ENCODE measurements at regions not wholly inside any gene's neighbourhood (a gene's known extent, or its start where the extent isn't known, plus 50 kb on each side); places are given as distances from the start of the nearest gene placed in this dataset.
A peak's percentile ranks its signal among the peaks of the same experiment; 100 is the strongest.
"Not testable (repeated sequence)": the region's sequence is repeated elsewhere in the genome, so short reads cannot be mapped to it uniquely, and the experiment has no call there.

DNA sequence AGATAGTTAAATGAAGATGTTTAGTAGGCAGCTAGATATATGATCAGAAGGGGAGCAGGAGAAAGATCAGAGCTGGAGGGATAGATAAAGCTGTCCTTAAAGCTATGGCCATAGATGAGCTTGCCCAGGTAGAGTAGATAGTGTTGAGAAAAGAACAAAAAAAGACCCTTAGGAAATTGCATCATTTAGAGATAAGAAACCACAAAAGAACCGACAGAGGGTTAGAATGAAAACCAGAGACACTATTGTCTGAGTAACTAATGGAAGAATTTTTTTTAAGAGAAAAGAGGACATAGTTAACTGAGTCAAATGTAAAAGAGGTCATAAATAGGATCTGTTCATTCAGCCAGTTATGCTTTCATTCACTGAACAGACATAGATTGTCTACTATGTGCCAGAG lies 101.8 kb downstream of the TNFAIP3 start:
- no peak for DNase-seq (ENCODE audit: low read depth in 2 of 2, low spot score in 1 of 2)

GRCh38 chr6:137969874-137970273 lies 102.8 kb downstream of the TNFAIP3 start:
- DNase-seq (ENCODE audit: low read depth in 2 of 2, low spot score in 1 of 2), result no peak

DNA sequence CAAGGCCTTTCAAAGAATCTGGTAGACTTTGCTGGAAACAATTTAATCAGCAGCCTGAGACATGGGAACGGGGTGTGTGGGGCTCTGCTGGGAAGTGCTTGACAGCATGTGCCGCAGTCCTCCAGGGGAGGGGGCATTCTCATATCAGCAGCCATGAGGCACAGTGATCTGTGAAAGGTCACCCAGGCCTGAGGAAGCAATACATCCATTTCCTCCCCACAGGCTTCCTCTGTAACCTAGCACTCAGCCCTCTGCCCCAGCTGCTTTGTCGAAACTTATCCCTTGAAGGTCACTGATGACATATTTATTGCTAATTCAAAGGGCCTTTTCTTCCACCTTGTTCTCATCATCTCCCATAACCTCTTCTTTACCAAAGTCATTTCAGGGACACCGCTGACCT lies 103.3 kb downstream of the TNFAIP3 start:
- DNase-seq (ENCODE audit: low read depth in 2 of 2, low spot score in 1 of 2), result no peak

- no peak for DNase-seq (ENCODE audit: low read depth in 2 of 2, low spot score in 1 of 2)
Measured at GRCh38 chr6:137973201-137973600, 106.1 kb downstream of the TNFAIP3 start.

GRCh38 chr6:137975188-137975940 lies 108.3 kb downstream of the TNFAIP3 start:
- no peak for DNase-seq (ENCODE audit: low read depth in 2 of 2, low spot score in 1 of 2)

DNA sequence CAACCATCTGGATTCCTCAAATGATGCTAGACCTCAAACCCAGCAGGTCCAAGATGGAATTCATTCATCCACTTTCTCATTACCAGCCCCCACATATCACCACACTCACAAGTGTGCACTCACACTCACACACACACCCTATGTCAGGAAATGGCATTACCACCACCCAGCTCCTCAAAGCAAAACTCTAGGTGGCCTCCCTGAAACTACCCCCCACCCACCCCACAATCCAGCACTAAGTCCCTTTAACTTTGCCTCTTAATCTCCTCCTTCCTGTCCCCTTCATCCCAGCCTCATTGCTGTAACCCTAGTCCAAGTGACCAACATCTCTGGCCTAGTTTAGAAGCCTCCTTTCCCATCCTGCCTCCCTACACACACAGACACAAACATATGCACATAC lies 109.4 kb downstream of the TNFAIP3 start:
- DNase-seq (ENCODE audit: low read depth in 2 of 2, low spot score in 1 of 2), result no peak

GRCh38 chr6:137977206-137977605 lies 110.1 kb downstream of the TNFAIP3 start:
- no peak for DNase-seq (ENCODE audit: low read depth in 2 of 2, low spot score in 1 of 2)

DNA sequence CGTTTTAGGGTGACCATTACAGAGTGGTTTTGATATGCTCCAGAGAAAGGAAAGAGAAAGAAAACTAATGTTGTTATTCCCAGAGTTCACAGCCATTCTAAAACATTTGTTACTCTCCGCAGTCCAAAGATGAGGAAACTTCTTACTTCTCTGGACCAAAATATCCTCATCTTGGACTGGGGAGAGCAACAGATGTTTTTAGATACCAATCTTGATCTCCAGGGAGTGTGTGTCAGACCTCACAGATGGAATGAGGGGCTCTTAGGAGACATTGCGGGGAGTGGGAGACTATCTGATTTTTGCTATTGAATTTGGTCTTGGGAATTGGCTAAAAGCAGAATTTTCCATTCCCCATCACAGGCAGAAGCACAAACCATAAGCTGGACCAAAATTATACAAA lies 110.8 kb downstream of the TNFAIP3 start:
- DNase-seq (ENCODE audit: low read depth in 2 of 2, low spot score in 1 of 2), result no peak

GRCh38 chr6:137978252-137978896 lies 111.3 kb downstream of the TNFAIP3 start:
- DNase-seq (ENCODE audit: low read depth in 2 of 2, low spot score in 1 of 2), result no peak

DNA sequence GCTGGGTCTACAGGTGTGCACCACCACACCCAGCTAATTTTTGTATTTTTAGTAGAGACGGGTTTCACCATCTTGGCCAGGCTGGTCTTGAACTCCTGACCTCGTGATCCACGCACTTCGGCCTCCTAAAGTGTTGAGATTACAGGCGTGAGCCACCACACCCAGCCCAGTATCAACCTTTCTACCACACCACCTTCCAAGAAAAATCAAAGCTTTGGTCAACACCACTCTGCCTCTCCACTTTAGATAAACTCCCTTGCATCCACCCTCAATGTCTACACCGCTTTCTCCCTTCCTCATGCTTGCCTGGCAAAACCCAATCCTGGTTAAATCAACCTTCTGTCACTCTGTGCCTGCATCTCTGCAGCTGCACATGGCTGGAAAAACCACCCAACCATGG lies 112.2 kb downstream of the TNFAIP3 start:
- not testable (repeated sequence) for DNase-seq (ENCODE audit: low read depth in 2 of 2, low spot score in 1 of 2)

DNA sequence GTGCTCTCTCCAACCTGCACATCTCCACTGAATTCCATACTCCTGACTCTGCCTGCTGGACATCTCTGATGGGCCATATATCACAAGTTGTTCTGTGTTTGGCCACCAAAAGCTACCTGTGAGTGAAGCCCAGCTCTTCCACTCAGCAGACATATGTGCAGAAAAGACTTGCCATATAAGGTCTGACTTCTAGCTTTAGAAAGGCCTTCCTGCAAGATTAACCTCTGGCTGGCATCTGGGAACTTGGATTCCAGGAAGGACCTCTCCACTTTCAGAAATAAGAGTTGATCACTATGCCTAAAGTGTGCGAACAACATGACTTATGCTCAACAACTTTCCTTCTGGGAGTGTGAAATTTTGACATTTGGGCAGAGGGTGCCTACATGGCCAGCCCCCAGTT lies 113.7 kb downstream of the TNFAIP3 start:
- no peak for DNase-seq (ENCODE audit: low read depth in 2 of 2, low spot score in 1 of 2)

- DNase-seq (ENCODE audit: low read depth in 2 of 2, low spot score in 1 of 2), result no peak
Measured at GRCh38 chr6:137981758-137982157, 114.7 kb downstream of the TNFAIP3 start.

DNA sequence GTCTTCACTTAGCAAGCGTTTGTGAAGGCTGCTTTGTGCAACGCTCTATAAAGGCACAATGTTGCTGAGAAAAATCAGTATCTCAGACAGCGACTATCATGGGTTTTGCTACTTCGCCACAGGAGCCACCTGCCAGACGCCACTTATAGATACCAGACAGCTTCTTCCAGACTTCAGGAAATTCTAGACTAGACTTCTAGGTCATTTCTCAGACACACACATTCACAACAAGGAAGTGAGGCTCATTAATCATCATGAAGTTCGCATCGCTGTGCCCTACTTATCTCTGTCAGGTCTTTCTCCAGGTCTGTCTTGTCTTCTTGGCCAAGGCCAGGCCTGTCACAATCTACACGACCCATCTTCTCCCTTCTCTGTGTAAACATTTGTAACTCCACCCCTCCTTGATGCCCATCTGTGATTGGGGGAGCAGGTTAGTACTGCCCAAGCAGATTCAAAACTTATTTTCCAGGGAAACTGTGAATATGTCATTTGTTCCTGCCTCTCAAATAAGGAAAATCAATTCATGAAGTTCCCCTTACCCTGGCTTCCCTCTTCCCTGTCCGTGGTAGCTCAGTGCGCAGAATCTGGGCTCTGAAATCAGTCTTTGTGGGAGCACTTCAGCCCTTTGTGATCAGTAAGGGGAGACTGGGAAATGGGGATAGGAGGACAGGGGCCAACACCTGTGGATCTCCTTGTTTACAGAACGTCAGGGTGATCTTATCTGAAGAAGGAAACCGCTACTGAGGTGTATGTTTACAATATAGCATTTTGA lies 115.5 kb downstream of the TNFAIP3 start:
- DNase-seq (ENCODE audit: low read depth in 2 of 2, low spot score in 1 of 2), result no peak

- no peak for DNase-seq (ENCODE audit: low read depth in 2 of 2, low spot score in 1 of 2)
Measured at GRCh38 chr6:137983269-137983668, 116.2 kb downstream of the TNFAIP3 start.

DNA sequence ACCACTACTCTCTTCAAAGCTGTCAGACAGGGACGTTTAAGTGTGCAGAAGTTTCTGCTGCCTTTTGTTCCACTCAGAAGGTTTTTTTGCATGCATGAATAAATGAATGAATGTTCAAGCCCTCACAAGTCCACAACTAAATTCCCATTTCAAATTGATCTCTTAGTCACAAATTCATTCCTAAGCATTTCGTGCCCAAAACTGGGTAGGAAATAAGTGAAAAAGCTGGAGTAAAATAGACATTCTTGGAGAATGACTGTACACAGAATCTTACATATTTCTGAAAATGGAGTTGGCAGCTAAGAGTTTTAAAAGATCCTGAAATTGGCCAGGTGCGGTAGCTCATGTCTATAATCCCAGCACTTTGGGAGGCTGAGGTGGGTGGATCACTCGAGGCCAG lies 117.6 kb downstream of the PERP start:
- DNase-seq (ENCODE audit: low read depth in 2 of 2, low spot score in 1 of 2), result no peak

DNA sequence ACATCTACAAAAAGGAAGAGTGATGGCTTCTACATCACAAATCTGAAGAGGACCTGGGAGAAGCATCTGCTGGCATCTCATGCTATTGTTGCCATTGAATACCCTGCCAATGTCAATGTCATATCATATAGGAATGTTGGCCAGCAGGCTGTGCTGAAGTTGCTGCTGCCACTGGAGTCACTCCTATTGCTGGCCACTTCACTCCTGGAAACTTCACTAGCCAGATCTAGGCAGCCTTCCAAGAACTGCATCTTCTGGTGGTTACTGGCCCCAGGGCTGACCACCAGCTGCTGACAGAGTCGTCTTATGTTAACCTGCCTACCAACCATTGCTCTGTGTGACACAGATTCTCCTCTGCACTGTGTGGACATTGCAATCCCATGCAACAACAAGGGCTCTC lies 111.8 kb downstream of the PERP start:
- no peak for DNase-seq (ENCODE audit: low read depth in 2 of 2, low spot score in 1 of 2)

GRCh38 chr6:137998461-137999019 lies 108.7 kb downstream of the PERP start:
- DNase-seq (ENCODE audit: low read depth in 2 of 2, low spot score in 1 of 2), result no peak

GRCh38 chr6:137999815-138000214 lies 107.4 kb downstream of the PERP start:
- DNase-seq (ENCODE audit: low read depth in 2 of 2, low spot score in 1 of 2), result no peak

DNA sequence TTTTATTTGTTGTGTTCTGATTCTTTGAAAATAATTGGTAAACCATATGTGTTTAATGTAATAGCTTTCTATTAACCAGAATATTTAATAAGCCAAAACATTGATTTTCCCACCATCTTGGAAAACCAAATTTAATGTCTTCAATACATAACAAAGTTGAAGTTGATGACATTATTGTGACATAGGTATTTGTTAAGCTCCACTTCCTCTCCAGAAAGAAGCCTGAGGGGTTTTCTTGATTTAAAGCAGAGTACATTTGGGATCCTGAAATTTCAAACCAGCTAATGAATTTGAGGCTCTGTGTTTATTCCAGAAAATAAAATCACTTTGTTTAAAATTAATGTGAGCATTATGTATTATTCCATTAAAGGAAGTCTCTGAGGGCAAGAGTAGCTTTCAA lies 106.3 kb downstream of the PERP start:
- DNase-seq (ENCODE audit: low read depth in 2 of 2, low spot score in 1 of 2), result no peak

GRCh38 chr6:138001750-138002349 lies 105.4 kb downstream of the PERP start:
- DNase-seq (ENCODE audit: low read depth in 2 of 2, low spot score in 1 of 2), result peak; percentile 26 to 50
